GM19463 (cell line): ENCODE measurements at regions not wholly inside any gene's neighbourhood (a gene's known extent, or its start where the extent isn't known, plus 50 kb on each side); places are given as distances from the start of the nearest gene placed in this dataset.
A peak's percentile ranks its signal among the peaks of the same experiment; 100 is the strongest.
"Not testable (repeated sequence)": the region's sequence is repeated elsewhere in the genome, so short reads cannot be mapped to it uniquely, and the experiment has no call there.

Experiments
- ATAC-seq: cut with Tn5 transposase; IDR thresholded peaks from one replicate; pipeline ENCODE4 v1.9.1; 2021; ENCODE audit warnings: mild to moderate bottlenecking, moderate library complexity; ENCODE audit not compliant: unreplicated experiment

DNA sequence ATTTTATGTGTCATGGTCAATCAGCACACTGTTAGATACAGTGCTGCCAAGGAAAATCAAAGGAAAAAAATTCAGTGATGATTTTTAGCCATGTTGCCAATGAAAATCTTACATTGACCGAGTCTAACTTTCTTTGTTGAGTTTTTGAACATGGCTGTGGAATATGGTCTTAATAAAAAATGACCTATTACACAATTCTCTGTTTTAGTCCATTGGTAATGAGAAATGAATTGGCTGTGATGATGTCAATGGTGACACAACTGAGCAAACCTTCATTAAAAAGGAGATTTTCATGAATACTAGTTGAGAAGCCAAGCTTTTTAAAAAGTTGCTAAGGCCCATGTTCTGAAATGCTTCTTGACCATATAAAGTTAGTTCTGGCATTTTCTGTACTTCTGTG, 225.9 kb upstream of the GYPA start:
- ATAC-seq, result no peak

DNA sequence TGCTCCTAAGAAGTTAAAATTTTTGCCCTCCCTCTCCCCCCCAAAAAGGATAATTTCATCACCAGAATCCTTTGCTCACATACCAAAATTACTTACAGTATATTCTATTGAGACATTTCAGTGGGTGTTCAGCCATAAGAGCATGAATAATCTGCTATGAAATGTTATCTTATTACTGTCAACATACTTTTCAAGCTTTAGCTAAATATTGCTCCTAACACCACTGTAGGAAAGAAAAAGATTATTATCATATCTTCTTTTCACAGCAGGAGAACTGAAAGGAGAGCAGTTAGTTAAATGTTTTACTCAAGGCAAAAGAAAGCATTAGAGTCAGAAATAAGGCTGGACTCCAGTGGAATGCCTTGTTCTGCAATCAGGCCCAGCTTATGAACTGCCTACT, 231.0 kb upstream of the GYPA start:
- ATAC-seq, result no peak

DNA sequence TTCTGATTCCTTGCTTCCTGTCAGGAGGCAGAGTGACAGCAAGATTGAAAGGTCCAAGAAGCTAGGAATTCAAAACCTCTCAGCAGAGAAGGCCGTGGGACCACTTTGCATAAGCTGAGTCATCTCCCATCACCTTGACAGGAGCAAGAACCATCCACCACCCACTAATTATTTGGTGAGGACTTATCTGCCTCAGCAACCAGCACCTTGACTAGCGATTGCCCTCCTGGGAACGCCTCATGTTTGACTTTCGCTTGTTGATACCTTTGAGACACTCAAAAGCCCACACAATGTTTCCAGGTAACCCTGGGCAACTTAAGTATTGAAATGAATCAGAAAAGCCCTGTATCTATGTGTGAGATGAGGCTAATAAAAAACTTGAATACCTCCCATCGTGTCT, 233.5 kb upstream of the GYPA start:
- peak; percentile 84 for ATAC-seq

DNA sequence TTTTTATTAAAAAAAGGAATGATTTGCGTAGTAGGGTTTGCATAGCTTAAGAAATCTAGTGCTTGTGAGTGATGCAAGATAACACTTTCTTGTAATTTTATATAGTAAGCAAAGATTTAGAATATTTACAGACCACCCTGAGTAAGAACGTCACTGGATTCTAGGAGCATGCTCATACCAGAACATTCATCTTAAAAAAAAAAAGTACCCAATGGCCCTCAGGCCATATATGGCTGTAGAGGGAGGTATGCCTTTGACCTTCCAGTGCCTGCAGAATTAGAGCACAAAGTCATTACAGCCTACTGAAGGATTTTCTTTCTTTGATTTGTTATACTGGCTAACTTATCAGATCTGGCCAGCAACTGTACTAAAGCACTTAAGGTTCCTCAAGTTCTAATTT, 236.3 kb upstream of the GYPA start:
- no peak for ATAC-seq

DNA sequence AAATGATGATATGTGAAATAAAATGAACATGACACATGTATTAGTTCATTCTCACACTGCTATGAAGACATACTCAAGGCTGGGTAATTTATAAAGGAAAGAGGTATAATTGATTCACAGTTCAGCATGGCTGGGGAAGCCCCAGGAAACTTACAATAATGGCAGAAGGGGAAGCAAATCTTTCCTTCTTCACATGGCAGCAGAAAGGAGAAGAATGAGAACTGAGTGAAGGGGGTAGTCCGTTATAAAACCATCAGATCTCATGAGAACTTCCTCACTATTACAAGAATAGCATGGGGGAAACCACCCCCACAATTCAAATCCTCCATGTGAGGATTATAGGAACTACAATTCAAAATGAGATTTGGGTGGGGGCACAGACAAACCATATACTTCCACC, 243.9 kb upstream of the GYPA start:
- no peak for ATAC-seq

DNA sequence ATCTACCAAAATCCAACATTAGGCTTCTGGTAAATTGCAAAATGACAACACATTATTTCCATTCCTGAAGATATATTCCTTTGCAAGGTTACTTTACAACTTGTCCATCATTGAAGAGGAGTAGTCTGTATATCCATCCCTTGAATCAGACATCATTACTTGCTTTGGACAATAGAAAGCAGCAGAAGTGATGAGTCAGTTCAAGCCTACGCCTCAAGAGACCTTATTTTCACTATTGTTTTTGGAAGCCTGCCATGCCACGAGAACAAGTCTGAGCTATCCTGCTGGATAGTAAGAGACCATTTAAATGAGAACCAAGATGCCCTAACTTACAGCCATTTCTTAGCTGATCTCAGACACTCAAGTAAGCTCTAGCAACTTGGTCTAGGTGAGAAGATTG, 246.0 kb upstream of the HHIP start:
- ATAC-seq, result peak; percentile 82

DNA sequence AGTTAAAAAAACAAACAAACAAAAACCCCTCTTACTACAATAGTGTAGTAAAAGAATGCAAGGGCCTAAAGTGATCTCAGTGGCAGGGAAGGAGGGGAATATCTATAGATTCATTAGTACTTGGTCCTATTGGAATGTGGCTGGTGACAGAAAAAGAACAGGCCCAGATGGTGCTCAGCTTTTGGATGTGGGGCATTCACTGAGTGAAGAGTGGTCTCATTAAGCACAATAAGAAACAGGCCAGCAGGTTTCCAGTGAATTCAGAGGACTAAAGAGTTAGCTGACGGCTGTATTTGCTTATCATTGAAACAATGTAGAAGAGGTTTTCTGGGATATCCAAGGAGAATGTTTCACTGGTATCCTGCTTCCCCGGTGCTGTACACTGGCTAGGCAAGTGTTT, 243.8 kb upstream of the HHIP start:
- ATAC-seq, result no peak

DNA sequence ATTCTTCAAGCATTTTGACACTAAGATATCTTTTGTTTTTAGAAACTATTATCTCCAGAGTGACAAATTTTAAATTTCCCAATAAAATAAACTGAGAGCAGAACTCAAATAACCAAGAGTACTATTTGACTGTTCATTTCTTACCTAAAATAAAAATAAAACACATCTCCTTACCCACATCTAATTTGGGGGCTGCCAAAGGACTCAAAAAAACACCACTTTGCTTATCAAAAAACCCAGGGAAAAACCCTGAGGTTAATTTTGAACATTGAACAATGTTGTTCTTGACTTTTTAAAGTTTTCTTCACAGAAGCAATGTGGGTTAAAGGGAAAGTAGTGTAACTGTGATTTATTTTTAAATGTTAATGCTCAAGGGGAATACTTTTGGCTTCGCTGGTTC, 243.0 kb upstream of the HHIP start:
- ATAC-seq, result no peak

DNA sequence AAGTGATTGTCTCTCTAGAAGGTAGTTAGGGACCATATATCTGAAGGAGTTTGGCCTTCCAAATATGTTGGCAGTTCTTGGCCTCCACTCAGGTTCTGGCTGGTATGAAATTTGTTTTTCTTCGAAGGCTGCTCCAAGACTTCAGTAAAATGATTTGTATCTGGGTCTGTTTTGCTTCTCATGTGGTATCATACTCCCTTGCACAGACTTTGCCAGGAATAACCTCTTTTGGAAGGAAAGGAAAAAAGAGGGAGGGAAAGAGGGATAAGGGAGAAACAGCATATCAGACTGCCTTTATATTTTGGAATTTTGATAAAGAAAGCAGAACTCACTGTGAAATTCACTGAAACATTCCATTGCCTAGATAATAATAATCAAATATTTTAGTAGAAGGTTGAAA, 242.1 kb upstream of the HHIP start:
- no peak for ATAC-seq

DNA sequence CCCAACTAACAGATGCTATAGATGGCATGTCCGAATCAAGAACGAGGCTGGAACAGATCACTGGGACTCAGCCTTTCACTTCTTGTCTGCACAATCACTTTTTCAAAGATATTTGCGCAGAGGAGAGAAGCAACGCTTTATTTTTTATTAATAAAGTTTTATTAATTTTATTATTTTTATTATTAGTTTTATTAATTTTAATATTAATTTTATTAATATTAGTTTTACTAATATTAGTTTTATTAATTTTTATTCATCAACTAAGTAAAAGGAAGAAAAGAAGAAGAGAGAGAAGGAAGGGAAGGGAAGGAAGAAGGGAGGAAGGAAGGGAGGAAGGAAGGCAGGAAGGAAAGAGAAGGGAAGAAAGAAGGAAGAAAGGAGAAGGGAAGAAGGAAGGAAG, 236.4 kb upstream of the HHIP start:
- ATAC-seq, result no peak

DNA sequence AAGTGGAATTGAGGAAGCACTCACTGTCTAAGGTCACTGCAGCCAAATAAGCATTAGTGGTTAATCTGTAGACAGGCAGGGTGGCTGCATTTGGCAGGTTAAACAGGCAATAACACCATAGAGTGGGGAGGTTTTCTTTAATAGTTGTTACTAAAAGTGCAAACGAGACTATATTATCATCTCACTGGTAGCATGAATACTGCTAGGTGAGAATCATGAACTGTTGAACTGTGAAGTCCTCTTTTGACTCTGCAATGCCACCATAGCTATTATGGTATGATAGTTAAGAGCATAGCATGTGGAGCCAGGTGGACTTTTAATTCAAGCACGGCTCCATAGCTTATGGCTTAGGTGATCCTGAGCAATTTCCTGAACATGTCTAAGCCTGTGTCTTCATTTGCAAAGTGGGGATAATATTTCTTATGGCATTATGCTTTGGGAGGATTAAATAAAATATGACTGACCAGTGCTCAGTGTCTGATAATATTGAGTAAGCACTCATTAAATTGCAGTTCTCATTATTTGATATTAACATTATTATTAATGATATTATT, 235.6 kb upstream of the HHIP start:
- ATAC-seq, result no peak

DNA sequence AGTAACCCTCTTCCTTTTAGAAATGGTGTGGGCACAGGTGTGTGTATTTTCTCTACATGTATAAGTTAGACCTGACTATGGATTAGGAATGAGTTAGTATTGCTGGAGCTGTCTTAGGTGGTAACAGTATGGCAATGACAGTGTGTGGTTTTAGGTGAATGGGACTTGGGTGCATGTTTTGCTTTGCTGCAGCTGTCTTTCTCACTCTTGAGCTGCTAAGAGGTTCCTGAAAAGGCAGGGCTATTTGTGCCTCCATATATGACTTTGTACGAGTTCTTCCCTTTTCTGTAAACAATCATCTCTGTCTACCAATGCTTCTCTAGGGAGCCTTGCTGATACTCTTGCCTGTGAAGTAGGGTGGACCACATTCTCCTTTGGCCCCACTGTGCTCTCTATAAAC, 234.8 kb upstream of the HHIP start:
- ATAC-seq, result no peak

DNA sequence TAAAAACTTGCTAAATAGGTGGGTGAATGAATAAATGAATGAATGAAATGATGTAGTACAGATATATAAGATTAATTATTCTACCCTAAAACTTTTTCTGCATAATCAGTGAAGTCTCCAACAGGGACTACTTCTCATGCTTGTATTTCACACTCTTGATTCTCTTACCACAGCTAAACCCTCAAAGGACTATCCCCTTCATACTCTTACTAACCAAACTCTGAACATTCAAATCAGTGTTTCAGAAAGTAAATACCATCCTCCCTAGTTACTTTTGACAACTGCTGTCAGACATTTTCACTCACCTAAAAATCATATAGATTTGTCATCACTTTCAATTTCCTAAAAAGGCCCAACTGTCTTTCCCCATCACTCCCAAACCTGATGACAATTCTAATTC, 234.3 kb upstream of the HHIP start:
- no peak for ATAC-seq

DNA sequence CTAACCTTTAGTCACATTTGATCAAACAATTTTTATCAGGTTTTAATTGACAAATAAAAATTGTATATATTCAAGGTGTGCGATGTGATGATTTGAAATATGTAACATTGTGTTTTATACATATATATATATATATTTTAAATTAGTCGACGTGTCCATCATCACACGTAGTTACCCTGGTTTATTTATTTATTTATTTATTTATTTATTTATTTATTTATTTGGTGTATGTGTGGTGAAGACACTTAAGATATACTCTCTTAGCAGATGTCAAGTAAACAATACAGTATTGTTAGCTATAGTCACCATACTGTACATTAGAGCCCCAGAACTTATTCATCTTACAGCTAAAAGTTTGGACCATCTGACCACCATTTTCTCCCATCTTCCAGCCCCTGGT, 224.9 kb upstream of the HHIP start:
- ATAC-seq, result no peak

DNA sequence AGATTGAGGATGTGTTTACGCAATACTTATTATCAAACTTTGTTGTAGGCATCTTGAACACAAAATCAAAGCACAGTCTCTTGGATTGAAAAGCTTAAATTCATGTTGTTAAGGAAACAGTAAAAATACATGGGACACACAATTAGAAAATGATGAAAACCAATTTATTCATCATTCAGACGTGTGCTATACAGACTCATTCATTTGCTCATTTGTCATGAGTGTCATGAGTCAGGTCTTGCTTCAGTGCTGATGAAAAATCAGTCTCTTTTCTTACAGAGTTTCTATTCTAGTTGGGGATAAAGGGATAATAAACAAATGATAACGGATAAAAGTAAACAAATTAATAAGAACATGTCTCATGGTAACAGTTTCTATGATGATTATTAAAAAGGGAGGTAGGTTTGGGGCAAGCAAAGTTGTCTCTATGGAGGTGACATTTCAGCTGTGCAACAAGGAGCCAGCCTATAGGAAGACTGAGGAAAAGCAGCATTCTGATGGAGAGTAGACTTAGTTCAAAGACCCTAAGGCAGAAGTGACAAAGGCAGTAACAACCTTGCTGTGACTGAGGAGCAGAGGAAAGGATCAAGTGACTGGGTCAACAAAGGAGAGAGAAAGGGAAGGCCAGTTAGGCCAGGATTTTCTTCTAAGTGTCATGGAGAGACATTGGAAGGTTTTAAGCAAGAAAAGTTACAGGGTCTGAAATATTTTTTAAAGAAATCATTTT, 224.0 kb upstream of the HHIP start:
- ATAC-seq, result no peak

DNA sequence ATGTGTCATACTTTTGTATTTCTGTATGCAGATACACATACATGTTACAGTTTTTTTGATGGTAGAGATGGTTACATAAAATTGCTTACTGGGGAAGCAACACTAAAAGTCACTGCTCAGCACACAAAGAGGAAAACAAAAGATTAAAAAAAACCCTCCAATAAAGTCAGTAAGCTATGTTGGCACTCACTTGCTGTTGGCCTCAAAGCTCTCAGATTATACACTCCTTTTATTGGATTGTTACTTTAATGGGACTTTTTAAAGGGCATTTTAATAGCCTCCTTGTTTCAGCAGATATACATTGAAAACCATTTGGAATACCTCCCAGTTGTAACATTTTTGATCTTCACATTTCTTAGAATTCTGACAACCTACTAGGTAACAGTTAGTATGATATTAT, 222.0 kb upstream of the HHIP start:
- ATAC-seq, result no peak

DNA sequence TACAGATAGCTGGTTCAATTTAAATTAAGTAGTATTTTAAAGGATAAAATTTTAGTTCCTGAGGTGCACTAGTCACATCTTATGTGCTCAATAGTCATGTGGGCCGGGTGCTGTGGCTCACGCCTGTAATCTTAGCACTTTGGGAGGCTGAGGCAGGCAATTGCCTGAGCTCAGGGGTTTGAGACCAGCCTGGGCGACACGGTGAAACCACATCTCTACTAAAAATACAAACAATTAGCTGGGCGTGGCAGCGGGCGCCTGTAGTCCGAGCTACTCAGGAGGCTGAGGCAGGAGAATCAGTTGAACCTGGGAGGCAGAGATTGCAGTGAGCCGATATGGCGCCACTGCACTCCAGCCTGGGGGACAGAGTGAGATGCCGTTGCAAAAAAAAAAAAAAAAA, 219.9 kb upstream of the HHIP start:
- not testable (repeated sequence) for ATAC-seq

DNA sequence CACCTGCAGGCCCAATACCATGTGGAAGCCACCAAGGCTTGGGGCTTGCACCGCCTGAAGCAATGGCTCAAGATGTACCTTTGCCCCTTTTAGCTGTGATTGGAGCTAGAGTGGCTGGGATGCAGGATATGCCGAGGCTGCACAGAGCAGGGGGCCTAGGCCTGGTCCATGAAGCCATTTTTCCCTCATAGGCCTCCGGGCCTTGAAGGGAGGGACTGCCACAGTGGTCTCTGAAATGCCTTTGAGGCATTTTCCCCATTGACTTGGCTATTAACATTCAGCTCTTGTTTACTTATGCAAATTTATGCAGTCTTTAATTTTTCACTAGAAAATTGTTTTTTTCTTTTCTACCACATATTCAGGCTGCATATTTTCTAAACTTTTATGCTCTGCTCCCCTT, 203.2 kb upstream of the HHIP start:
- no peak for ATAC-seq

DNA sequence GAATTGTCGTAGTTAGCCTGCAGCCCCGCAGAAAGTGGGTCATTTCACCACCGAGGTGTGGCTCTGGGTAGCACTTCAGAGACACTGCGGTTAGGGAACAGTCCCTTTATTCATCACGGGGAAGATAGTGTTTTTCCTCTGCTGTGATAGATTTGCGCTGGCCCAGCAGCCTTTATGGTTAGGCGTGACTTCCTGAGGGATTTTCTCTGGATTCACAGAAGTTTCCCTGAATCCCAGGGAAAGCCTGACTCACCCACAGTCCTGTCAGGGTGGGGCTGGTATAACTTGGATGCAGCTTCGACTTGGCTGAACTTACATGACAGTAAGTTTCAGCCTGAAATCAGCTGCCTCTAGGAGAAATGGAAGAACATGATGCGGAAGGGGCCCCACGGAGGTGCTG, 196.3 kb upstream of the HHIP start:
- no peak for ATAC-seq

DNA sequence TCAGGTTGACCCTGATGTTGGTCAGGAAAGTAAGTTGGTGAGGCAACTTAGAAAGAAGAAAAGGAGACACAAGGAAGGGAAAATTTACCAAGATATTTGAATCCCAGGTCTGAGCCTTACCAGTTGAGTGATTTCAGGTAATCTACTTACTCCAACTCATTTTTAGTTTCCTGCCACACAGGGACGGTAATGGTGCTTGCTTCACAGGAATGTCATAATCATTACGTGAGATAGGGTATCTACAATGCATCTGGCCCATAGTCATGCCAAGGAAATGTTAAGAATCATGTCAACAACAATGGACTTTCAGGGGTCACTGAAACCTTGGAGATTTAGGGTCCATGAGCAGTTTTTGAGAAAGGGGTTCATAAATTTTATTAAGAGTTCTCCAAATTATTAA, 195.4 kb upstream of the HHIP start:
- ATAC-seq, result no peak

DNA sequence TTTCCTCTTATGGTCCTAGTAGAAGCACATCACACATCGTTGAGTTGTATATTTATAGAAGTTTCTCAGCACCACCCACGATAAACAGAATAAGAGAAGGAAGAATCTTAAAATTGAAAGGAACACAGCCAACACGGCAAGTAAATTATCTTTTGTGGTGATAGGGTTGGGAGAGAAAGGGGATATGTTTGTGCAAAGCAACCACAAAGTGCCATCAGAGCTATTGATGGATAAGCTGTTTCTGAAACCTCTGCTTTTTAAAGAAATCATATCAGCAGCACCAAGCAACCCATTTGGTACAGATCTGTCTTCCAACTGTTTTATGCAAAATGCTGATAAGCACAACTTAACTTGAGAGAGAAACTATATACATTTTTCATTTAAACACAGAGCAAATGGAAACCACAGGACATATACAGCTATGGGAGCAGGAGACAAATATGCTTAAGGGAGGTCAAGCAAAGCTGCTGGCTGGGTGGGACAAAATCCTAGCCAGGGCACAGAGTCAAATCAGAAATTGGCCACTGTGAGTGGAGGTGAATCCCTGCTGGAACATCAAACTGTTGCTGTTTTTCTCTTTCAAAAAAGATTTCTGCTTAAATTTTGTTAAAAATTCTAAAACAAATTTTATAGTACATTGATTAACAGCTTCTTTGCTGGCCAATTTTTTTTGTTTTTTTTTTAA, 194.0 kb upstream of the HHIP start:
- ATAC-seq, result no peak

DNA sequence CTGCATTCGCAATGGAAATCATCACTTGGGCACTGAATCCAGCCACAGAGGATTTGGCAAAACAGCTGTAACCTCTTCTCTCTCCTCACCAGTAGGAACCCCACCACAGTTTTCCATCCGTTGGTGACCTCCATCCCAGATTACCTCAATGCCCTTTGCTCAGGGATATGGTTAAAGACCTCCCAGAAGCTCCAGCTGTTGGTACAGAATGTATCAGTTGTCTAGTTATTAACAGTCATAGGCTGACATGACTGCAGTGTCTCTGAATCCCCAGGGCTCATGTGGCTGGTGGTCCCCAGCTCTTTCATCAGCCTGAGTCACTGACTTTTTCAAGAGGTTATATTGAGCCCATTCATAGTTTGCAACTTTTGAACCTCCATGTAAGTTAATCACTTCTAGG, 189.8 kb upstream of the HHIP start:
- ATAC-seq, result no peak

DNA sequence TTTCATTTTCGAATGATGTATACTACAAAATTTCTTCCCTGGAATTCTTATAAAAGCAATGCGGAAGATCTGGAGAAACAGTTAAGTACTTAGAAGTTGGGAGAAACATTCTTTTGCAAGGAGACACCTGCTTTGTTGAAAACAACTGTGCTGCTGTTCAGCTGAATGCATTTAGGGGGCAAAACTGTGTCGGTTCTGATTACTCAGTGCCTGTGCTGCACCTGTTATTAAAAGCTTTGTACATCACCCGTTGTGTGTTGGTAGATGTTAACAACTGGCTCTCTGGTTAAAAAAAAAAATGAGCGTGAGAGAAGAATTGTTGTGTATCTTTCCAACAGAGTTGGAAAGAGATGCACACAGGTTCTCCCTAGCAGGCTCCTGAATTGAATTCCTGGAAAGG, 184.1 kb upstream of the HHIP start:
- ATAC-seq, result no peak
